ENCODE measurements at regions not wholly inside any gene's neighbourhood (a gene's known extent, or its start where the extent isn't known, plus 50 kb on each side); places are given as distances from the start of the nearest gene placed in this dataset.

DNA sequence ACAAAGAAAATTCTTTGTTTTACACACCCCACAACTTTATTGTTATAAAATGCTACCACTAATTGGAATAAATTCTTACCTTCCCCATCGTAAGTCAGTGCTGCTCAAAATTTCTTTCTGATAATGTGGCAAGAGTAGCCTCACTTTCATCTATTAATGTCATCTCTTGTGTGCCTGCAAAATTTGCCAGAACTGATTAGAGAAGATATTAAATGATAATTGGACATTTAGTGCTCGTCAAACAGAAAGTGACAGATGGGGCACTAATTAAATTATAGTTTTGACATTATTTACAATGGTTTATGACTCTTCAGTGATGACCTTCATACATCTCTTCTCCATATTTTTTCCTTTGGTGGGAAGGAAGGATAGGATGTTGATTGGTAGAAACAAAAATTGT is 690.9 kb downstream of the NXPH1 start:
- H3K27me3 ChIP-seq (ENCODE audit: insufficient read depth, low read depth, low read length): no peaks in the 10 kb centered on the region
- TF ChIP-seq, protein P1, sequence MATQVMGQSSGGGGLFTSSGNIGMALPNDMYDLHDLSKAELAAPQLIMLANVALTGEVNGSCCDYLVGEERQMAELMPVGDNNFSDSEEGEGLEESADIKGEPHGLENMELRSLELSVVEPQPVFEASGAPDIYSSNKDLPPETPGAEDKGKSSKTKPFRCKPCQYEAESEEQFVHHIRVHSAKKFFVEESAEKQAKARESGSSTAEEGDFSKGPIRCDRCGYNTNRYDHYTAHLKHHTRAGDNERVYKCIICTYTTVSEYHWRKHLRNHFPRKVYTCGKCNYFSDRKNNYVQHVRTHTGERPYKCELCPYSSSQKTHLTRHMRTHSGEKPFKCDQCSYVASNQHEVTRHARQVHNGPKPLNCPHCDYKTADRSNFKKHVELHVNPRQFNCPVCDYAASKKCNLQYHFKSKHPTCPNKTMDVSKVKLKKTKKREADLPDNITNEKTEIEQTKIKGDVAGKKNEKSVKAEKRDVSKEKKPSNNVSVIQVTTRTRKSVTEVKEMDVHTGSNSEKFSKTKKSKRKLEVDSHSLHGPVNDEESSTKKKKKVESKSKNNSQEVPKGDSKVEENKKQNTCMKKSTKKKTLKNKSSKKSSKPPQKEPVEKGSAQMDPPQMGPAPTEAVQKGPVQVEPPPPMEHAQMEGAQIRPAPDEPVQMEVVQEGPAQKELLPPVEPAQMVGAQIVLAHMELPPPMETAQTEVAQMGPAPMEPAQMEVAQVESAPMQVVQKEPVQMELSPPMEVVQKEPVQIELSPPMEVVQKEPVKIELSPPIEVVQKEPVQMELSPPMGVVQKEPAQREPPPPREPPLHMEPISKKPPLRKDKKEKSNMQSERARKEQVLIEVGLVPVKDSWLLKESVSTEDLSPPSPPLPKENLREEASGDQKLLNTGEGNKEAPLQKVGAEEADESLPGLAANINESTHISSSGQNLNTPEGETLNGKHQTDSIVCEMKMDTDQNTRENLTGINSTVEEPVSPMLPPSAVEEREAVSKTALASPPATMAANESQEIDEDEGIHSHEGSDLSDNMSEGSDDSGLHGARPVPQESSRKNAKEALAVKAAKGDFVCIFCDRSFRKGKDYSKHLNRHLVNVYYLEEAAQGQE (IDR thresholded peaks at IDR 0.05; ENCODE audit: borderline replicate concordance): no peak
- no peak for TF ChIP-seq EZH2 (IDR thresholded peaks at IDR 0.05; ENCODE audit: borderline replicate concordance, insufficient read depth, low read length, poor library complexity, severe bottlenecking)
- TF ChIP-seq EP300 (conservative IDR thresholded peaks at IDR 0.05; ENCODE audit: poor library complexity, severe bottlenecking): no peak
- no peak for TF ChIP-seq POLR2AphosphoS5 (IDR thresholded peaks at IDR 0.05)
- TF ChIP-seq, protein P2, sequence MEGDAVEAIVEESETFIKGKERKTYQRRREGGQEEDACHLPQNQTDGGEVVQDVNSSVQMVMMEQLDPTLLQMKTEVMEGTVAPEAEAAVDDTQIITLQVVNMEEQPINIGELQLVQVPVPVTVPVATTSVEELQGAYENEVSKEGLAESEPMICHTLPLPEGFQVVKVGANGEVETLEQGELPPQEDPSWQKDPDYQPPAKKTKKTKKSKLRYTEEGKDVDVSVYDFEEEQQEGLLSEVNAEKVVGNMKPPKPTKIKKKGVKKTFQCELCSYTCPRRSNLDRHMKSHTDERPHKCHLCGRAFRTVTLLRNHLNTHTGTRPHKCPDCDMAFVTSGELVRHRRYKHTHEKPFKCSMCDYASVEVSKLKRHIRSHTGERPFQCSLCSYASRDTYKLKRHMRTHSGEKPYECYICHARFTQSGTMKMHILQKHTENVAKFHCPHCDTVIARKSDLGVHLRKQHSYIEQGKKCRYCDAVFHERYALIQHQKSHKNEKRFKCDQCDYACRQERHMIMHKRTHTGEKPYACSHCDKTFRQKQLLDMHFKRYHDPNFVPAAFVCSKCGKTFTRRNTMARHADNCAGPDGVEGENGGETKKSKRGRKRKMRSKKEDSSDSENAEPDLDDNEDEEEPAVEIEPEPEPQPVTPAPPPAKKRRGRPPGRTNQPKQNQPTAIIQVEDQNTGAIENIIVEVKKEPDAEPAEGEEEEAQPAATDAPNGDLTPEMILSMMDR (IDR thresholded peaks at IDR 0.05; ENCODE audit: poor library complexity, severe bottlenecking): no peak
- no peak for TF ChIP-seq SMC3 (conservative IDR thresholded peaks at IDR 0.05; ENCODE audit: poor library complexity)
- TF ChIP-seq RAD21 (conservative IDR thresholded peaks at IDR 0.05): no peak
- no peak for TF ChIP-seq MXI1 (conservative IDR thresholded peaks at IDR 0.05; ENCODE audit: poor library complexity, severe bottlenecking)
- no peak for TF ChIP-seq TAF1 (IDR thresholded peaks at IDR 0.05; ENCODE audit: low read depth)
- H3K36me3 ChIP-seq (ENCODE audit: insufficient read depth, low read length): no peaks in the 10 kb centered on the region
- H3K27ac ChIP-seq (ENCODE audit: low read length): no peak overlapping the region
- H3K79me2 ChIP-seq (replicated peaks; ENCODE audit: insufficient read depth, low read length): no peaks in the 10 kb centered on the region
- no peaks in the 10 kb centered on the region for H3K9me2 ChIP-seq (ENCODE audit: insufficient read depth, low read length)
- H3K9me3 ChIP-seq (ENCODE audit: low read length): no peaks in the 10 kb centered on the region
- H3K9ac ChIP-seq (ENCODE audit: low read length): no peak overlapping the region
- H3F3A ChIP-seq (ENCODE audit: insufficient read depth, low read length, poor library complexity, severe bottlenecking): no peaks in the 10 kb centered on the region
- H2AFZ ChIP-seq (ENCODE audit: low read depth, low read length): no peak overlapping the region
- H3K4me2 ChIP-seq (ENCODE audit: low read length): no peak overlapping the region
- no peaks in the 10 kb centered on the region for H4K20me1 ChIP-seq (ENCODE audit: insufficient read depth)
- no peak overlapping the region for H3K4me3 ChIP-seq (ENCODE audit: low read length)

DNA sequence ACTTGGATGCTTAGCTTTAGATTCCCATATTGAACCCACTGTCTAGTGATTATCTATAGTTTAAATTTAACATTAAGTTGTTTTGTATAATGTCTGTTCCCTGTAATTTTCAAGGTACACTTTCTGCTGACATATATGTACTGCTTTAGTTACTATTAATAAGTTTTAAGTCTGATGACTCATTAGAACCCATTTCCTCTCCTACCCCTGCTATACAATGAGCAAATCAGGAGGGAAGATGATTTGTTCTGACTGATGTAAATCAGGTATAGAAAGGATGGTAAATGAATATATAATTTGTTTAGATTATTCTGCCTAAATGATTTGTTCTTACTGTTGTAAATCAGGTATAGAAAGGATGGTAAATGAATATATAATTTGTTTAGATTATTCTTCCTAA is 691.8 kb downstream of the NXPH1 start:
- no peaks in the 10 kb centered on the region for H4K20me1 ChIP-seq (ENCODE audit: insufficient read depth)
- no peaks in the 10 kb centered on the region for H3K36me3 ChIP-seq (ENCODE audit: insufficient read depth, low read length)
- no peak overlapping the region for H3K9ac ChIP-seq (ENCODE audit: low read length)
- no peaks in the 10 kb centered on the region for H3K9me3 ChIP-seq (ENCODE audit: low read length)
- no peaks in the 10 kb centered on the region for H3K79me2 ChIP-seq (replicated peaks; ENCODE audit: insufficient read depth, low read length)
- H3F3A ChIP-seq (ENCODE audit: insufficient read depth, low read length, poor library complexity, severe bottlenecking): no peaks in the 10 kb centered on the region
- no peak overlapping the region for H3K27ac ChIP-seq (ENCODE audit: low read length)
- H2AFZ ChIP-seq (ENCODE audit: low read depth, low read length): no peak overlapping the region
- H3K4me2 ChIP-seq (ENCODE audit: low read length): no peak overlapping the region
- TF ChIP-seq POLR2AphosphoS5 (IDR thresholded peaks at IDR 0.05) (no peak), EZH2 (IDR thresholded peaks at IDR 0.05; ENCODE audit: borderline replicate concordance, insufficient read depth, low read length, poor library complexity, severe bottlenecking) (no peak), SMC3 (conservative IDR thresholded peaks at IDR 0.05; ENCODE audit: poor library complexity) (no peak), RAD21 (conservative IDR thresholded peaks at IDR 0.05) (no peak)
- TF ChIP-seq, protein P1 (IDR thresholded peaks at IDR 0.05; ENCODE audit: borderline replicate concordance): no peak
- no peak overlapping the region for H3K4me3 ChIP-seq (ENCODE audit: low read length)
- H3K9me2 ChIP-seq (ENCODE audit: insufficient read depth, low read length): no peaks in the 10 kb centered on the region
- H3K27me3 ChIP-seq (ENCODE audit: insufficient read depth, low read depth, low read length): no peaks in the 10 kb centered on the region

Measured in neural cell (in vitro differentiated cells).